Skin epidermis (tissue), 12 donors: ENCODE measurements at regions not wholly inside any gene's neighbourhood (a gene's known extent, or its start where the extent isn't known, plus 50 kb on each side); places are given as distances from the start of the nearest gene placed in this dataset.

Experiments
- H3K27ac ChIP-seq, 21 experiments: fragments of 200-600 bp; sonication (generic) in 11 of 21; one replicate each; pipeline ENCODE4 v1.5.0; 2020; ENCODE audit warnings: mild to moderate bottlenecking in 3 of 21, inconsistent platforms in 2 of 21, moderate library complexity in 2 of 21
- H3K4me3 ChIP-seq, 7 experiments: fragments of 200-600 bp; sonication (generic) in 2 of 7; one replicate each; pipeline ENCODE4 v1.5.0; 2020; ENCODE audit warnings: inconsistent platforms in 2 of 7, mild to moderate bottlenecking in 2 of 7, moderate library complexity in 1 of 7

DNA sequence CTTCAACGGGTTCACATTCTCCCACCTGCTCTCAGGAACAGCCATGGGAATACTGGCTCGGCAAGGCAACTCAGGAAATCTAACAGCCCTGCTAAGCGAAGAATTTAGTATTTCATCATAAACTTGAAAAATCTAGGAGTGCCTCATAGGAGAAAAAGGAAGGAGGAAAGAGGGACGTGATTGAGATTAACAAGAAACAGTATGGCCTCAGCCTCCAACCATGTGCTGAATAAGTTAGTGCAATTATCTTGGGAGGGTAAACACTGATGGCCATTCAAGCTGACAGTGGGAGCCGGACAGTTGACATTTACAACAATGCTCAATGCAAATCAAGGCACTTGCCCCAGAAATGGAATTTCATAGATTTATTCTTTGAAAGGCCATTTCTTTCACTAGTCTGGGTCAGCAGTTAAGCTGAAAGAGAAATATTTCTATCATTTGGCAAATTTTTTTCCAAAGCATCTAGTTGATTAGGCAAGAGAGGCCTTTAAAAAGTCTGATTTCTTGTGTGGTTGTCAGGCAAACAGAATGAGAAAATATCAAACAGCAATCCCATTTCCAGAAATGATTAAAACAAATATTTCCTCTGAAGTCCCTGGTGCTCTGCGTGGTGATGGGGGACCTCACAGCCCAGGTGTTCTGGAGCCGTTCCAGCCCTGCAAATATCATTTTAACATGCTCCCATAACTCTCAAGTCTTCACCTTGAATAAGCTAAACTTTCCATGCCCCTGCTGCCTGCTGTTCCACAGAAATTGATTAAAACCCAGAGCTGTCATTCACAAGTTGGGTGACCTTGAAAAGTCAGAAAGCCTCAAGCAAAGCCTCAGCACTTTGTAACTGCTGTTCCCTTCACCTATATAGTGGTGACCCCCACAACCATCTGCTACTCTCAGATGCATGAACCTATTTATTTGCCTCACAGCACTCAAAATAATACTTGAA, 121.6 kb downstream of the PHLDA1 start:
- peak overlapping the region in 3 of 21 experiments; percentile 19 to 46 (median 32) for H3K27ac ChIP-seq

DNA sequence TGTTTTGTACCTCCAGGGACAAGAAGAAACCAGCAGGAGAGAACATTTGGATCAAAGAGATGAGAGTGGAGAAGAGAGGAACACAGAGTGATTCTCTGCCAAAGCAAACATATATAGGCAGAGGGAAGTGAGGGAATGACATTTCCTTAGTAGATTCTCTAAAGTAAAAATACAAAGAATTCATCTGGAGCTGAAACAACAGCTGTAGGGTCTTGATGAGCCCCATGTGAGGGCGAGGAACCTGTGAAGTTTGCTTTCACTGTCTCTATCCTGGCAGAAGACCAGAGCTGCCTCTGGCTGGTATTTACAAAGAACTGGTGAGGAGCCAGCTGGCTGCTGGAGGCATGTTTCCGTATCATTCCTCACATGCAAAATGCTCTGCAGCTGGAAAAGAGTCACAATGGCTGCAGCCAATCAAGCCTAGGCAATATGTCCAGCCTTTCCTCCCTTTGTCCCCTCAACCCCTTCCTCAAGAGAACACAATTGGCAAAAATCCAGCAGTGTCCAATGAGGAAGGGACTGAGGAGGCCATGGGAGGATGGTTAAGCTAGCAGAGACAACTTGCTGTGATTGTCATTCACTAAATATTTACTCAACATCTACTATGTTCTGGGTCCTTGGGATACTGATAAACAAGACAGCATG, 122.5 kb downstream of the PHLDA1 start:
- Histone ChIP-seq H3K27ac (peak overlapping the region in 3 of 21 experiments; percentile 32 to 46 (median 41)), H3K4me3 (no peak overlapping the region)

More for the DNA sequence above, 121.6 kb downstream of the PHLDA1 start:
- no peak overlapping the region for H3K4me3 ChIP-seq

DNA sequence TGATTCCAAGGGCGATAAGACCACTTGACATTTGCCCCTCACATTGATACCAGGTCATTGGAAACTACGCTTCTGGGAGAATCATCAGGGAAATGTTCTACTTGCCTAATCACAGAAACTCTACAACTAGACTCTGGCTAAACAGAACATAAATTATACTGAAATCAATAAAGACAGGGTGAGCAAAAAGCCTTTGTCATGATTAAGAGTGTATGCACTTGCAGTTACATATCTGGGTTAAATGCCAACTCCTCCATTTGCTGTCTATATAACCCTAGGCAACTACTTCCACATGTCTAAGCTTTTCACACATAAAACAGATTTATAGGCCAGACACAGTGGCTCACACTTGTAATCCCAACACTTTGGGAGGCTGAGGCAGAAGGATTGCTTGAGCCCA, 125.7 kb downstream of the PHLDA1 start:
- H3K4me3 ChIP-seq = no peak overlapping the region

DNA sequence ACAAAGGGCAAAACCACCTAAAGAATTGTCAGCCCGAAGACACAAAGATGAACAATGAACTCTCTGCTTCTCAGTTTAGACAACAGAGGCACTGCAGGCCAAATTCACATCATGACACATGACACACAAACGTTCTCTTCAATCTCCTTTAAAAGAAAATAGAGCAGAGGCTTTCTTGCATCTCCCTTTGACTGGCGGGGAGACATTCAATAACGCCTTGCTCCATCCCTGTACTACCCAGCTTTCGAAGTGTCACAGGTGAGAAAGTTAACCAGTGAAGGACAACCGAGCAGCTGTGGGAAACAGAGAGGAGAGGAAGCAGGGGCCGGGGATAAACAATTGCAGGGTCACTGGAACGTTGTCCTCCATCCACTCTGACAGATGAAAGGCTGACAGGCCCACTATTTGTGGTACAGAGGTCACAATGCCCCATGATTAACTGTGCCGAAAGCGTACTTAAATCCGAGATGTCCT, 130.8 kb downstream of the PHLDA1 start:
- Histone ChIP-seq H3K4me3 (no peak overlapping the region), H3K27ac (no peak overlapping the region)

More for the DNA sequence above, 125.7 kb downstream of the PHLDA1 start:
- H3K27ac ChIP-seq = no peak overlapping the region

DNA sequence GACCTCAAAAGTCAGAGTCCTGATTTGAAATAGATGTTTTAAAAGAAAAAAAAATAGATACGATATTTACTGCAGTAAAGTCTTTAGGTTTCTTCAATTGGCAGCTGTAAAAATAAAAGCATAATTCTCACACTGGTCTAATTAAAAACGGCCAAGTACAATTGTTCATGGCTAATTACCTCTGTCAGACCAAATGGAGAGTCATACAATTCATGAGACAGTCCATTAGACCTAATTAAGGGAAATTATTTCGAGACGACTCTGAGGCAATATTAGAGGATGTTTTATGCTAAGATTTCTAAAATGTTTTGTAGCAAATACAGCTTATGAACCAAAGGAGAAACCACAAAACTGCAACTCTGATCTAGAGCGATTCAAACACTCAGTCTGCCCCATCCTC, 131.3 kb downstream of the PHLDA1 start:
- H3K27ac ChIP-seq = no peak overlapping the region
- no peak overlapping the region for H3K4me3 ChIP-seq

DNA sequence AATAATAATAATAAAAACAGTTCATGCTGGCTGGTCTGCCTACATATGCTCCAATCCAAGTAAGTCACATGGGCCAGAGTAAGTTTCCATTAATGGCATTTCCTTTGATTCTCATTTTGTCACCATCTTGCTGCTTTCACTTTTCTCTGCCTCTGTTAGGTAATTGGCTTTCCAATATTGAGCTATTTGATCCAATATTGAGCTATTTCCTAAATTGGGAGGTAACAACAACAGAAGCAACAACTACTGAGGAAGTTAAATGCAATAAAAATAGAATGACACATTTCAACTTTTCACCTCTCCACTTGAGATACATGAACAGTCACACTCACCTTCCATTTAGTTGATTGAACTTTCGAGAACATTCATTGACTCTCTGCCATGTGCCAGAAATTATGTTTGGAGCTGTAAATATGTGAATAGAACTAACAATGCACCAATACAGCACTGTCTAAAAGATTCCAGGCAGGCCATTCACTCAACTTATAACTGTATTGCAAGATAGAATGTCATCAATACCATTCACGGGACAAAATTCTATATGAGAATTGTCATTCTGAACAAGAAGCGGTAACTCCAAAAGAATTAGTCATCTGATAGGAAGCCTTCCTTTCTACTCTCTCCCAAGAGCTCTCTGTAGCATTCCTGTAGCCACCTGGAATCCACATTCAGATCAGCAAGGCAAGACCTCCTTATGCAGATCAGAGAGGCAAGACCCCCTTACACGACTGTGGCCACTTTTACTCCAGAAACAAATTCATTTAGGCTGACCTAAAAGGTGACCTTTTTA, 136.4 kb downstream of the PHLDA1 start:
- Histone ChIP-seq H3K4me3 (no peak overlapping the region), H3K27ac (no peak overlapping the region)

DNA sequence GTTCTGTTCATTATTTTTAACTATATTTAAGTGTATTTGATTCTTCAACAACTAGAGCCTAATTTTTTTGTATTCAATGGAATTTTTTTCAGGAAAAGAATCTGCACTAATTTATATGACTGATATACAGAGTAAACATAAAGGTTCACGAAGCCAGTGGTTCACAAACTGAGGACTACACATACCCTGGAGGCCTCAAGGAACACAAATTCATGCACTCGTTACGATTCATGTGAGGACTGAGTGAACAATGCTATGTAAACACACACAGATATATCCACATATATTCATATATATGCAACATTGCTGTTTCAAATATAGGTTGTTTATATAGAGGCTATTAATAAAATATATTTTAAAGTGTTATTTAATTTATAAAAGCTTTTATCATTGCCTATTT, 137.8 kb downstream of the PHLDA1 start:
- H3K4me3 ChIP-seq = no peak overlapping the region
- no peak overlapping the region for H3K27ac ChIP-seq

DNA sequence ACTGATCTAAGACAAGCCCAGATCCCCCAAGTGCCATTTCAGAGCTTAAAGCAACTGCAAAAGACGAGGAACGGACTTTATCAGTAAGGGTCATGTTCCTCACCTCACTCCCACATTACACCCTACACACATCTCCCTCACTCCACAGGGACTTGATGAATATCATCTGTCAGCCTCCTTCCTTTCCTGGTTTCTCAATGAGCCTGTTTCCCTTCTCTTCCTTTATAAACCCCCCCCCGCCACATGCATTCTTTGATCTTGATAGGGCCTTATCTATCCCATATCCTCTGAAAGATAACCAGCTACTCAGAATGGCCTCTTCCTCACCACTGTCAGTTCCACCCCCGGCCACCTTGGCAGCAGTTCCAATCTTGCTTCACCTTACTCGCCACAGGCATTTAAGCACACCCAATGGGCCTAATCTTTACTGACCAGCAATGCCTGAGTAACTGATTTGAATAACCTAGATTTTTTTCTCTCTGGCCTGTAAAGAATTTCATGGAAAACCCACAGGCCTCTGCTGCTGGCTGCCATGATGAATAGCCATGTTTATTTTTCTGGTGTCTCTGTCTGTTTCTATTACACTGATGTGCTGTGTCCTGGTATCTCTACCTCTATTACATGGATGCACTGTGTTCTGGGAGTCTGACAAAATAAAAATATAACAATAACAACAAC, 138.7 kb downstream of the PHLDA1 start:
- Histone ChIP-seq H3K27ac (no peak overlapping the region), H3K4me3 (no peak overlapping the region)

DNA sequence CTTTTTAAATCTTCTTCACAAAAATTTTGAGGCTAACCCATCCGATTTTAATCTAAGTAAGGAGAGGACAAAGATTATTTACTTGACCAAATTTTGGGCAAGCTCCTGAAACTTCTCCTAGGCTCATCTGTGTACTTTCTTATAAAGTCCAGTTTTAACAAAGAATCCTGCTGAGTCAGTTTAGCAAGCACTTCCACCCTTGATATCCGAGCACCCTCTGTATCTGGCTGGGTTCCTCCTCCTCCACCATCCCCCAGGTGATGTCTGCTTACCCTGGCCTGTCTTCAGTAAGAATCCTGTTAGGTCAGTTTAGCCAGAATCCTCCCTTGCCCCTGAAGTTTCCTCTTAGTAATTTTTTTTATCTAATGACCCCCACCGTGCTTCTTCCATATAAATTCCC, 140.5 kb downstream of the PHLDA1 start:
- no peak overlapping the region for H3K4me3 ChIP-seq
- H3K27ac ChIP-seq = no peak overlapping the region

DNA sequence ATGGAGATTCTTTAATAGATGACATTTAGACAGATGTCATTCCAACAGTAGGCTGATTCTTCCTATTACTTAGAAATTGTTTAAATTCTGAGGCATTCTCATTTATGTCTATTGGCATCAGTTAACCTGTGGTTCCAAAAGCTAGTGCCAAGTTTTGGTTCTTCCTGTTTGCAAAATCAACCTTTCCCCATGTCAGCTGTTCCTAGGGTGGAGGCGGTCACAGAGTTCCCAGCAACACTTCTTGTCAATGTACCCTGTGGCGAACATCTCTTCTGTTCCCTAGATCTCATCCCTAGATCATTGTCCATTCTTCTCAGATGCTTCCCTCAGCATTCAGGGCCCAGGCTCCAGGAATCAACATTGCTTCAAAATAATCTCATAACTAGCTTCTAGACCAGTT, 140.9 kb downstream of the PHLDA1 start:
- Histone ChIP-seq H3K27ac (no peak overlapping the region), H3K4me3 (no peak overlapping the region)

DNA sequence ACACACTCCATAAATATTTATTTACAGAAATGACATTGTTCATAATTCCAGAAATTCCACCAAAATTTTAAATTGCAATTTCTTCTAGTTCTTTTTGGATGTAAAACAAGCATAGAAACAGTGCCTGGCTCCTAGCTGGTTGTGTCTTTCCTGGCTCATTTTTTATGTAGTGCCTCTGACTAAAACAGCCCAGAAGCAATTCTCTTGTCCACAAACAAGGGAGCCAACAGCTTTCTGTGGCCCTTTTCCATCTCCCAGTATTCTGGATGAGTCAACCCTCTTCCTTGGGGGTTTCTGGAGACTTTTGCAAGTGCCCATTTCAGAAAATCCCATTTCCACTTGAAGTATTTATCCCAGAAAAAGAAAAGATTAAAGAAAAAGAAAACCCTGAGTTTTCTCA, 141.4 kb downstream of the PHLDA1 start:
- Histone ChIP-seq H3K4me3 (no peak overlapping the region), H3K27ac (peak overlapping the region in 1 of 21 experiments; percentile 32)

DNA sequence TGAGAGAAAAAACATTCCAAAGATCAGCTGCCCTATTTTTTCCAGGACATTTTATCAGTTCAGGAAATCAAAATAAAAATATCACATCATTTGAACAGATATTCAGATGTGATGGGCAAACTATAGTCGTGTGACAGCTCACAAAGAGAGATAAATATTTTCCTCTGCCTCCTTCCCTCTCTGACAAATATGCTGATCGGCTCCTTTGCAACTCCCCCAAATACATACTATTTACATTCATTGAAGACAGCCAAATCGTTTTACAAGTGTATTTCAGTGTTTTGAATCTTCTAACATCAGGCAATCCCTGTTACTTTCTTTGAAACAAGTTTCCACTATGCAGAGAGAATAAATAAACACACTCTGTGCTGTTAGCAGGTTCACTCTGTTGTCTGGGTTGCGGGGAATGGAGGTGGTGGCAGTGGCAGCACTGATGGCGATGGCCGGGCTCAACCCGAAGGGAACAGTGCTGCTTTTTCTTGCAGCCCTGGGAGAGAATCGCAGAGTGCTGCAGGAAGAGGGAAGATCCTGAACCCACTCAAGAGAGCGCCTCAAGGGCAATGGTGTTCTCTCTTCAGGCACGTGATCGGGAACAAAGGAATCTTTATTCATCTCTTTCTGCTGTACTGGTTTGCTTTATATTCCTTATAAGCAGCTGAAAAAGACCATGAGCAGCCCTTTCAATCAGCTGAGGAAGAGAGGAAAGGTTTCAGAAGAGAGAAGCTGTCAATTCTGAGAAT, 142.5 kb downstream of the PHLDA1 start:
- H3K27ac ChIP-seq = peak overlapping the region in 3 of 21 experiments; percentile 26 to 44 (median 35)

DNA sequence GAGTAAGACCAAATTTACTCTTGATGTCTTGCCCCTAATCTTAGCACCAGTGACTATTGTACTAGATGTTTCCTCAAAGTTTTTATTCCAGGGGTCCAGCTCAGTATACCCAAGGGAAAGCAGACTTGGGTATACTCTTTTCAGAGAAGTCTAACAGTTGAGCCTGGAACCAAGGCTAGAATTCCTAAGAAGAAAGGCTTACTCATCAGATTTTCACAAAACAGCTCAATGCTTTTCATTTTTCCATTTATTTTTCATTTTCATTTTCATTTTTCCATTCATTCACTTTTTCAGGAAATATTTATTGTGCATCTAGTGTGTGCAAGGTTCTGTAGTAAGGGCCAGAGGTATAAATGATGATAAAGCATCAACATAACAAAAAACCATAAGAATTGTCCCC, 143.2 kb downstream of the PHLDA1 start:
- Histone ChIP-seq H3K27ac (peak overlapping the region in 1 of 21 experiments; percentile 44), H3K4me3 (no peak overlapping the region)

More for the DNA sequence above, 142.5 kb downstream of the PHLDA1 start:
- H3K4me3 ChIP-seq = no peak overlapping the region

DNA sequence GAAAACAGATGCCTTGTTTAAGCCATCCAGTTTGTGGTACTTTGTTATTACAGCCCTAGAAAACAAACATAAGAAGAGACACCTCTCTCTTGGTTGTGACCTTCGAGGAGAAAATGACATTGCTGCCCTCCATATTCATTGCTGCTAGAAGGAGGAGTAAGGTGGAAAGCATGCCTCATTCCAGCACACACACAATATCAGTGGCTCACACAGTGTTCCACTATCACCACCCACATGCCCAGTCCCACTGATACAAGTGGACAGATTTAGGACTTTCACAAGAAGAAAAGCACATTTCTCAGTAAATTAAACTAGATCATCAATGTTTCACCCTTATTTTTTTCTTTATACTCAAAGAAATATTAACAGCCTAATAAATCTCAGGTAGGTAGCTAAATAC, 143.6 kb downstream of the PHLDA1 start:
- Histone ChIP-seq H3K4me3 (no peak overlapping the region), H3K27ac (no peak overlapping the region)

DNA sequence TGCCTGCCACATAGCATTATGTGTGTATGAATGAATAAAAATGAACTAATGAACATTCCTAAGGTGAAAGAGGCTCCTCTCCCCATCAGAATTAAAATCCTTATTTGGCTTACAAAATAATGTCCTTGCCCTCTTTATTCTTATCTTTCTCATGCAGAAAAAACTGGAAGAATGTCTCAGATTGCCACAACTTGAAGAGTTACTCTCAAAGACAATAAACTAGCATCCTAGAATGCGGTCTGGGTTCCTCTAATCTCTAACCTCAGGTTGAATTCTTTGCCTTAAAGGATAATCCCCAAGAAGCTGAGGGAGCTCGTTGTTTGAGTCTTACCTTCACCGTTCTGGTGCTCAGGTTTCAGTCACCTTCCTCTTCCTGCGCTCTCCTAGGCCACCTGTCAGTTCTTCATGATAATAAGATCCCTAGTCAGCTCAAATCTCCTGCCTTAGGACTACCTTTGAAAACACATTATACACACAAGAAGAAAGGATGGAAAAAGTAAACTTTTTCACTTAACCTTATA, 147.1 kb downstream of the PHLDA1 start:
- Histone ChIP-seq H3K4me3 (no peak overlapping the region), H3K27ac (no peak overlapping the region)

DNA sequence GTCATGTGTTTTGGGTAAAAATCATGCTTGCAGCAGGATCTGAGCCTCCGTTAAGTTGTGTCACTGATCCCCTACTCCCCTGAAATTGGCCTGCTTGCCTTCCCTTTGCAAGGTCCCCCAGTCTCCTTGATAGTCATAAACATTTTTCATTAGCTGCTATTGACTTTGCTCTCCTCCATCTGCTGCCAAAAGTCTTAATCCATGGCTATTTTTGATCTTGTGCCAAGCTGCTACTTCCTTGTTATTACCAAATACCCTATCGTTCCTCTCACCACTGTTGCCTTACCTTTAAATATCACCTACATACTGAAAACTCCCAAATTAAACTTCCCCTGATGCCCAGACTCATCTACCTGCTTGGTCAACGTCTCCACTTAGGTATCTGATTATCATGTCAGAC, 148.3 kb downstream of the PHLDA1 start:
- no peak overlapping the region for H3K27ac ChIP-seq
- H3K4me3 ChIP-seq = no peak overlapping the region

DNA sequence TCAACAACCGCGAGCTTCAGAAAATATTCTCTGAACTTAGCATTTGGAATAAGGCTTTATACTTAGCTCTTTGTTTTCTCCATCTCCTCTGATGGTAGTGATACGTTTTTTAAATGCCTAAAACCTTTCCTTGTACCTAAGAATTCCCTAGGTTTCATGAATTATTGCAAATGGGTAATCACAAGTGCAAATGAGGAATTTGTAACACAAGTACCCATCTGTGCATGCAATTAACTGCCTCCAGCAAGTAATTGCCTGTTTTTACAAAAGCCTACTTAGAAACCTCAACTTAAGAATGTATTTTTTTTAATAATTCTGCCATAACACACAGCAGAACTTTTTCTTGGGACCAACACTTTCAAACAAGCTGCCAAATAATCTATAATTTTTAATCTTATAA, 149.2 kb downstream of the PHLDA1 start:
- Histone ChIP-seq H3K4me3 (no peak overlapping the region), H3K27ac (no peak overlapping the region)

DNA sequence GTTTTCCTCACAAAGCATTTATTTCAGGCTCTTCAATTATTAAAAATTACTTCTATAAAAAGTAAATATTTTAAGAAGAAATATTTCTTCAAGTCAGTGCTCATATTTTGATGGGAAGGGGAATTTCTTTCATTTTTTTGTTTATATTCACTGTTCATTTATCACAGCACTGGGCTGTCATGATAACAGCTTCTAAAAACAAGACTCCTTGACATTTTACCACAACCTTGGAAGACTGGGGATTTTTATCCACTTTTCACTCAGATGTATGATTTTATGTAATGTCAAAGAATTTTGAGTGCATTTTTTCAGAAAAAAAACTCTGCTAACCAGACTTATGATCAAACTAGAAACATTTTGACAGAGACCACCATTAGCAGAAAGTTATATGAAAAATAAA, 149.7 kb downstream of the PHLDA1 start:
- H3K4me3 ChIP-seq = no peak overlapping the region
- H3K27ac ChIP-seq = no peak overlapping the region
